K562 (cell line): ENCODE measurements at regions not wholly inside any gene's neighbourhood (a gene's known extent, or its start where the extent isn't known, plus 50 kb on each side); places are given as distances from the start of the nearest gene placed in this dataset.

Experiments
- ATAC-seq: fragments of 200-7000 bp; cut with Tn5 transposase; 3 replicates; pipeline ENCODE4 v1.9.1; 2020; ENCODE audit warnings: moderate library complexity
- BruUV-seq: library from RNA; stranded (reverse); fragments of 400-500 nt; replicated peaks from 2 replicates; lab custom pipeline; 2021; lab: Mats Ljungman, UMichigan
- CTCF ChIA-PET: fragments of 300-600 bp; formaldehyde crosslinking; extraction: SDS; loops from one replicate; lab custom pipeline; 2021; ENCODE audit warnings: low intra/inter-chr PET ratio; lab: Yijun Ruan, JAX
- POLR2A ChIA-PET: fragments of 300-600, 350-650 bp; sonication (Branson Sonifier 250); formaldehyde crosslinking; extraction: SDS; loops from one replicate; lab custom pipeline; 2021; ENCODE audit warnings: antibody characterized with exemption, inconsistent platforms; lab: Yijun Ruan, JAX
- DNase-seq, 4 experiments: peaks; one replicate each; pipeline versions ENCODE4 v3.0.0 to v3.0.0-alpha.2; 2011 to 2018; ENCODE audit warnings: low spot score in 3 of 4, mixed read lengths in 3 of 4; ENCODE audit errors: extremely low read depth in 1 of 4
- FAIRE-seq: peaks from 2 replicates; lab custom pipeline; 2011; peaks lifted over from hg19 to GRCh38; lab: Jason Lieb, UNC
- H2AFZ ChIP-seq: 2 replicates; pipeline ENCODE4 v1.6.0; 2011; ENCODE audit warnings: low read depth, low read length, control low read depth, inconsistent platforms
- H3K27ac ChIP-seq: fragments of 200-600 bp; 3 replicates; pipeline ENCODE4 v1.8.0; 2011; ENCODE audit warnings: low read depth, mild to moderate bottlenecking, control low read depth, inconsistent platforms, low read length, moderate library complexity, mixed read lengths; ENCODE audit errors: extremely low read depth
- H3K27me3 ChIP-seq, 2 experiments: fragments of 300-600 bp in 1 of 2; 2 replicates in 1 of 2; 3 replicates in 1 of 2; pipeline versions ENCODE4 v1.6.0 to v1.8.0; 2011; ENCODE audit warnings: inconsistent platforms in 2 of 2, low read length in 2 of 2, mild to moderate bottlenecking in 1 of 2, mixed read lengths in 1 of 2, moderate library complexity in 1 of 2; ENCODE audit not compliant: control insufficient read depth in 2 of 2, insufficient read depth in 2 of 2
- H3K36me3 ChIP-seq: fragments of 300-600 bp; 3 replicates; pipeline ENCODE4 v1.8.0; 2011; ENCODE audit warnings: mild to moderate bottlenecking, low read length, inconsistent platforms; ENCODE audit not compliant: control insufficient read depth, insufficient read depth
- H3K4me1 ChIP-seq, 2 experiments: fragments of 200-600 bp in 1 of 2; replicated peaks in 1 of 2; 2 replicates in 1 of 2; 3 replicates in 1 of 2; pipeline versions ENCODE4 v1.5.1 to v1.8.0; 2011; ENCODE audit warnings: inconsistent platforms in 2 of 2, low read length in 2 of 2, mild to moderate bottlenecking in 1 of 2, mixed read lengths in 1 of 2, moderate library complexity in 1 of 2; ENCODE audit not compliant: control insufficient read depth in 2 of 2, insufficient read depth in 2 of 2
- H3K4me2 ChIP-seq: 2 replicates; pipeline ENCODE4 v1.6.1; 2011; ENCODE audit warnings: low read length, control low read depth, inconsistent platforms, mixed read lengths; ENCODE audit not compliant: insufficient read depth
- H3K4me3 ChIP-seq: fragments of 200-600 bp; sonication (generic), shearing (Covaris generic); 2 replicates; pipeline ENCODE4 v1.5.1; 2016; ENCODE audit warnings: control low read depth, inconsistent platforms
- H3K79me2 ChIP-seq: fragments of 200-600 bp; 3 replicates; pipeline ENCODE4 v1.8.0; 2011; ENCODE audit warnings: low read length, inconsistent platforms; ENCODE audit not compliant: control insufficient read depth, insufficient read depth
- H3K9ac ChIP-seq, 2 experiments: 2 replicates each; pipeline versions ENCODE4 v1.6.0 to v1.6.1; 2011; ENCODE audit warnings: low read depth in 2 of 2, low read length in 2 of 2, control low read depth in 1 of 2, inconsistent platforms in 1 of 2, mild to moderate bottlenecking in 1 of 2, mixed read lengths in 1 of 2; ENCODE audit not compliant: insufficient read depth in 1 of 2
- H3K9me1 ChIP-seq: one replicate; pipeline ENCODE4 v1.6.0; 2011; ENCODE audit warnings: inconsistent platforms, mild to moderate bottlenecking, low read length, moderate library complexity; ENCODE audit not compliant: control insufficient read depth, insufficient read depth
- H3K9me3 ChIP-seq: replicated peaks from 2 replicates; pipeline ENCODE4 v1.5.1; 2011; ENCODE audit warnings: low read depth, low read length, inconsistent platforms; ENCODE audit not compliant: control insufficient read depth, insufficient read depth
- H4K20me1 ChIP-seq: replicated peaks from 2 replicates; pipeline ENCODE4 v1.6.1; 2011; ENCODE audit warnings: low read length, inconsistent platforms, mixed read lengths; ENCODE audit not compliant: control insufficient read depth, insufficient read depth
- BDP1 ChIP-seq: IDR thresholded peaks from 3 replicates; pipeline ENCODE4 v1.6.1; 2011; ENCODE audit not compliant: insufficient read length, insufficient read depth
- FOXK1 ChIP-seq: sonication (generic); formaldehyde crosslinking; IDR thresholded peaks from 2 replicates; pipeline ENCODE4 v1.8.0; 2022; ENCODE audit warnings: missing genetic modification reagents, mild to moderate bottlenecking, borderline replicate concordance
- MCM5 ChIP-seq: fragments of 450-650 bp; IDR thresholded peaks from 2 replicates; pipeline ENCODE4 v1.6.1; 2016; ENCODE audit warnings: low read depth
- NR0B1 ChIP-seq: fragments of 450-650 bp; IDR thresholded peaks from one replicate; pipeline ENCODE4 v1.6.1; 2018; ENCODE audit warnings: mild to moderate bottlenecking, moderate library complexity; ENCODE audit not compliant: partially characterized antibody
- PTRF ChIP-seq: fragments of 450-650 bp; IDR thresholded peaks from 2 replicates; pipeline ENCODE4 v1.6.1; 2016; ENCODE audit warnings: mild to moderate bottlenecking, missing genetic modification characterization, missing compliant biosample characterization
- TAL1 ChIP-seq: fragments of 450-650 bp; IDR thresholded peaks from 2 replicates; pipeline ENCODE4 v1.6.1; 2016; ENCODE audit warnings: mild to moderate bottlenecking
- TGIF2 ChIP-seq: sonication (generic); formaldehyde crosslinking; IDR thresholded peaks from 2 replicates; pipeline ENCODE4 v1.8.1; 2022; ENCODE audit warnings: mild to moderate bottlenecking, missing genetic modification reagents, moderate library complexity
- ZFP91 ChIP-seq: sonication (generic); formaldehyde crosslinking; IDR thresholded peaks from 2 replicates; pipeline ENCODE4 v1.8.0; 2022; ENCODE audit warnings: mild to moderate bottlenecking, missing genetic modification reagents
- WGBS: fragments of 100-300 bp; shearing (Covaris generic); methylation state at CpG from one replicate; pipeline ENCODE4 v1.1.6; 2016; ENCODE audit warnings: low coverage, mixed read lengths; ENCODE audit not compliant: insufficient coverage; ENCODE audit errors: missing lambda C conversion rate; 5-methylcytosine and 5-hydroxymethylcytosine counted together
- in situ Hi-C: fragments of 300-500 bp; cut with MboI; formaldehyde crosslinking; loops from 4 replicates; pipeline ENCODE4 v1.15.0; 2018; ENCODE audit warnings: inconsistent platforms, mixed read lengths
- intact Hi-C: fragments of 100-400 bp; cut with micrococcal nuclease; formaldehyde crosslinking; loops from 2 replicates; pipeline ENCODE4 v1.14.2; 2022

GRCh38 chr1:25055961-25056360 is 125.9 kb upstream of the RUNX3 start (continued):
- TF ChIP-seq TAL1 (no peak), TGIF2 (CRISPR knock-in tag) (no peak), PTRF (no peak)

GRCh38 chr1:25055324-25055780 is 125.3 kb upstream of the RUNX3 start:
- ATAC-seq (no peak; the same call in 2 of the 3 replicates), FAIRE-seq (no peak), DNase-seq (no peak)
- BruUV-seq = no TSS peak
- Histone ChIP-seq H3K27me3 (peaks cover 45 to 63% of the 10 kb centered on the region in 2 experiments), H3K9me1 (no peaks in the 10 kb centered on the region), H3K4me1 (peaks cover 0 to 3% of the 10 kb centered on the region in 2 experiments; a peak in 1 of 5 replicates), H3K4me3 (no peak overlapping the region), H3K36me3 (no peaks in the 10 kb centered on the region), H4K20me1 (peaks cover 11% of the 10 kb centered on the region; the same call in 1 of the 2 replicates), H3K79me2 (no peaks in the 10 kb centered on the region), H3K27ac (no peak overlapping the region), H3K9me3 (no peaks in the 10 kb centered on the region), H3K4me2 (no peak overlapping the region), H2AFZ (no peak overlapping the region), H3K9ac (no peak overlapping the region)
- ChIA-PET POLR2A (interaction anchor here (0.6 kb wide), 2 partner anchors 8 to 170 kb away, joined by 3 read pairs; no protein-coding TSS in a partner anchor), CTCF (no interaction called here)
- WGBS = 2% methylated on average over 9 of the region's 13 CpGs
- in situ Hi-C loops = no loop called here
- intact Hi-C loops = no loop called here
- no peak for TF ChIP-seq ZFP91
- no peak for TF ChIP-seq NR0B1
- no peak for TF ChIP-seq MCM5
- no peak for TF ChIP-seq FOXK1 (CRISPR knock-in tag)
- no peak for TF ChIP-seq BDP1
